HG03571 (cell line): ENCODE measurements at regions not wholly inside any gene's neighbourhood (a gene's known extent, or its start where the extent isn't known, plus 50 kb on each side); places are given as distances from the start of the nearest gene placed in this dataset.

ENCODE experiments used
- ATAC-seq: cut with Tn5 transposase; IDR thresholded peaks from one replicate; pipeline ENCODE4 v1.9.1; 2021; ENCODE audit not compliant: unreplicated experiment

- no peak for ATAC-seq
These were observed 524.3 kb downstream of the RASEF start for GRCh38 chr9:82538634-82539033.

DNA sequence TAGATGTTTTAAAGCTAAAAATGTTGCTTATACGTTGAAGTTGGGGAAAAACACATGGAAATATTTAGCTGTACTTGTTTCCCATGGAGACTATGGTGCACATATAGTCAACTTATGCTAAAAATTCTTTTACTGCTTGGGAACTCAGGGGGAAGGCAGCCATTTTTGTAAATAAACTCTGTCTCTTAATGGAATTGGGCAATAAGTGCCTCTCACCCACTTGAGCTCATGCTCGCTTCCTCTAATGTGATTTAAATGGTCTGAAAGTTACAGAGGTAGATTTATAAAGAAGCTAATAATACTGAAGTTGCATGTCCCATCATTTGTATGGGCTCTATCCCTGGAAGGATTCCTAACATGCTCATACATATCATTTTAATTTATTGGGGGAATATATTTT is 523.8 kb downstream of the RASEF start:
- ATAC-seq, result no peak

- no peak for ATAC-seq
These were observed 522.9 kb downstream of the RASEF start for GRCh38 chr9:82539856-82540579.

DNA sequence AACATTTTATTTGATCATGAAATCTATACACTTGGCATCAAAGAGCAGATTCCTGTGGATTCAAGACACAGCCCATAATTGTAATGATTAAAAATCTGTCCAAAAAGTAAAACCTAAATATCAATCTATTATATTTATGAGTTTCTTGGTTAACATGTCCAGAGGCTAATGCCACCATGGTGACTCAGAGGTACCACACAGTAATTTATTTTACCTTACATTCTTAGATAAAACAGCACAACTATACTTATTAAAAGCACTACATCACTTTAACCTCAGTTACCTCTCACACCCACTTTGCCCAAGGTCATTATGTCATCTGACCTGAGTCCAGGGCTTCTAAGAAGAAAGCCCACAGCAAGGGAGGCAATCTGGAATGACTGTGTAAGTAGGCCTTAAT is 519.2 kb downstream of the RASEF start:
- no peak for ATAC-seq

DNA sequence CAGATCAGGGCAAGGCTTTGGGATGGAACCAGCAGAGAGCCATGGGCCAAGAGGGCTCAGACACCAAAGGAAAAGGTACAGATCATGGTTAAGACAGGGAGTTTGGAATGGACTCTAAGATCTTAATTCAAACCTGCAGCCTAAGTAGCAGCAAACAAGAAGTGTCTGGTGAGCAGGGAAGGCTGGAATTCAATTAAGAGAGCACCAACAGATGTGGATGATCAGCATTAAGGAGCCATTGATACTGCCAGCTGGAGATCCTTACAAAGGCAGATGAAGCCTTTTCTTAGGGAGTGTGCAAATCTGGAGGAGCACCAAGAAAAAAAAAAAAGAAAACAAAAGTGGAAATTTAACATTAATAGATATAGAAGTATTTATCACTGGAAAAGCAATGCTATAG is 516.8 kb downstream of the RASEF start:
- ATAC-seq, result no peak

- no peak for ATAC-seq
These were observed 514.9 kb downstream of the RASEF start for GRCh38 chr9:82547995-82548394.

GRCh38 chr9:82549174-82549821 is 513.6 kb downstream of the RASEF start:
- ATAC-seq, result no peak

- ATAC-seq, result no peak
These were observed 510.2 kb downstream of the RASEF start for GRCh38 chr9:82552784-82553183.

DNA sequence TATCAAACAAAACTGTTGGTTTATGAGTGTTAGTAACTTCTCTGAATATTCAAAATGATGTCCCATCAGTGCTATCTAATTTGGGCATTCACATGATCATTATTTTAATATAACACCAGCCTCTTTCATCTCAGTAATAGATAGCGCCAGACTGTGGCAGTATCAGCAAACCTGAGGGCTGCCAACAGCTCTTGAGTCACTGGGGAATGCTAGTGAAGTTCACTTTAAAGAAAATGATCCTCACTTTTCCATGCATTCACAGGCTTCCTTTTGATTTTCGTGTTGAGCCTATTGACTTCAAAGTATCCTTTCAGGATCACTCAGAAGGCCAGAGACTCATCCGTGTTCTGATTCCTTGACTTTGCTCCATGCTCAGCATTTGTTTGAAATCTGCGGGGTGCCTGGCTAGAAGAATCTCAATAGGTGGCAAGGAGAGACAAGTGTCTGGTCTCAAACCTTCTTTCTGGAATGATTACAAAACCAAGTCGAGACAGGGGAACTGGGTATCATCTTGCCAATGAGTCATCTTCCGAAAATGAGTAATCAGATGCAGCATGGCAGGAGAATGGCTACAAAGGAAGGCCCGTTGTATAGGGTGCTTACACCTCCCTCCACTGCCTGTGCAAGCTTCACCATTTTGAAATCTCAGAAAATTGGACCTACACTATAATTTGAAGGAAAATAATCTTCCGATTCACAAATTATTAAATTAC is 509.1 kb downstream of the RASEF start:
- ATAC-seq, result no peak

DNA sequence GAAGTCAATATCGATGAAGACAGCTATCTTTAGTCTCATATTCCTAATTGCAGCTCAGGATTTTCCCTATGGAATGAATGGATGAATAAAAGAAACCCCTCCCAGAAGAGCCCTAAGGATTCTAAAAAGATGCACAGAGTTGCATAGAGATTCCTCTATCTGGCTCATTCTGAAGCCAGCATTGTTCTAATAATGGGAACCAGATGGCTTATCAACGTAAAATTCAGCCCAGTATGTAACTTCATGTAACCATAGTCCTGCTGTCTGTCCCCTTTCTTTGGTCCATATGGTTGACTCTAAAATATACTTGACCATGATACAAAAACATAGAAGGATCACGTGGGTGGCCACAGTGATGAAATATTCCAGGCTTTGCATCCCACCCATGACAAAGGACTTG is 508.6 kb downstream of the RASEF start:
- no peak for ATAC-seq

DNA sequence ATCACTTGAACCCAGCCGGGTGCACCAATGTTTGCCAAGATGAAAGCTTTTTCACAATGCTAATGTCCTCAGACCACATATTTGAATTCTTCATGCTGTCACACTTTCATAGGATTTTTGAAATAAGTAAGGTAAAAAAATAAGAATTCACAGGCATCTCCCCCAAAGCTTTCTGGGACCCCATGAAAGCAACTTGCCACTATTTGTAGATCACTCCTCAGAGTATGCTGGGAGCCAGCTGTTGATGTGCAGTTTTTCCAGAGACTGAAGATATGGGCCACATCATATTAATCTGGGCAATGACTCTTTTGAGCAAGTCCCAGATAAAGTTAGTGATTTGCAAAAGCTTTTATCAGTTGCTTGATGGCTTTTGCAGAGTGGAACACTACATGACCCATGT is 507.9 kb downstream of the RASEF start:
- ATAC-seq, result no peak

GRCh38 chr9:82555431-82556051 is 507.4 kb downstream of the RASEF start:
- no peak for ATAC-seq

DNA sequence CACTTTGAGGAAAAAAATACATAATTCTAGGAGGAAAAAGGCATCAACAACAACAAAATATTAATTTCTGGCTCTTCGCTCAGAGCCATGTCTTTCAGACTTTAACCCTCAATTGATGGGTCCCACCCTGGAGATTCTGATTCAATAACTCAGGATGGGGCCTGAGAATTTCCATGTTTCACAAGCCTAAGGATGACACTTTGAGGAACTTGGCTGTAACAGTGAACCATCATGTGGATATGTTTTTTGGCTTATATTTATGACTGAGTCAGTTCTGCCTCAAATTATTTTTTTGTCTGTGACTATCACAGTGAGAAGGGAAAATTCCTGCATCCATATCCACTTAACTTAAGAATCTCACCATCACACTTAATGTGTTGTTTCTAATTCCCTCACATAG is 504.6 kb downstream of the RASEF start:
- ATAC-seq, result no peak

DNA sequence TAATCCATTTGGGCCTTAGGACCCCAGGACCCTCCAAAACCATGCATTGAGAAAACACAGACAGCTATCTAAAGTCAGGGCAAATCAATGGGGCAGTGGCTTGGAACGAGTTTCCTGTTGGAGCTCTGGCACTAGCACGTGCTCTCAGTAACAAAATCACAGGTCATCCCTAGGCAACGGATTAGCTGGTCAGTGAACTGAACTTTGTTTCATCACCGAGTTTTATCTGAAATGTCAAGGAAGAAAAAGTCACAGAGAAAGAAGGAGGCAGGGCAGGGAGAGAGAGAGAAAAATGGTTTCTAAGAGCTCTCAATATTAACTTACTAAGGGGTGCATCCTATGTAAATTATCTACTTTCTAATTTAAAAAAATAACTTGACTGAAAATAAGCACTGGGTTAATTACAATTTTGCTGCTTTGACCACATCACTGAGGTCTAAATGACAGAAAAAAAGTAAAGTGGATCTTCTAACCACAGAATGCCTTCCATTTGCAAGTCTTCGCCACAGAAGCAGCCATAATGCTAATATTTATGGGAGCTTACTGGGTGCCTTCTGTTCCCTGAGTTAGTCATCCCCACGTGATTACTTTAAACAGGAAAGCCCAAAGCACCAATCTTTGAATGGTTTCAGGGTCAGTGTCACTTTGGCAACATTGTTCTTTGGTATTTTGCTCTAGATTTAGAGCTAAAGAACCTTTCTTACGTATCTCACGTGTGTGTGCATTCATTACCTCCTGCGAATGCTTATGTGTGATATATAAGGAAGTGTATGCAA is 503.9 kb downstream of the RASEF start:
- no peak for ATAC-seq

- ATAC-seq, result no peak
These were observed 502.9 kb downstream of the RASEF start for GRCh38 chr9:82560036-82560435.

DNA sequence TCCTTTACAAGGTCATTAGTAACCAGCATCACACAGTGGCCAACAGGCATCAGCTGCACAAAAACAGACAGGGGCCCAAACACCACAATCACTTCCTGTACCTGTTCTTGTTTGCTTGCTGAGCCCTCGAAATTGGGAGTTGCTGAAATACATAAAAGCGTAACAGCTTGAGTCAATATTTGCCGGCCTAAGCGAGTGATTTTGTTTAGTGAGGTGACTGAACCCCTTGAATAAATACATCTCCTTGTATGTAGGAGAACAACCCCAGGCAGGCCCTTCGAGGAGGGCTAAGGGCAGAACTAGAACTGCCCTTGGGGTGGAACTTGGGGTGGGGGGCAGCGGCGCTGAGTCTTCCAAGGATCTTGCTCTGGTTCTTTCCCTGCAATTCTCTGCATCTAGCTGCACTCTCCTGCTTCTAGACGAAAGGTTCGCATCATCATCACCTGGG is 502.5 kb downstream of the RASEF start:
- no peak for ATAC-seq

DNA sequence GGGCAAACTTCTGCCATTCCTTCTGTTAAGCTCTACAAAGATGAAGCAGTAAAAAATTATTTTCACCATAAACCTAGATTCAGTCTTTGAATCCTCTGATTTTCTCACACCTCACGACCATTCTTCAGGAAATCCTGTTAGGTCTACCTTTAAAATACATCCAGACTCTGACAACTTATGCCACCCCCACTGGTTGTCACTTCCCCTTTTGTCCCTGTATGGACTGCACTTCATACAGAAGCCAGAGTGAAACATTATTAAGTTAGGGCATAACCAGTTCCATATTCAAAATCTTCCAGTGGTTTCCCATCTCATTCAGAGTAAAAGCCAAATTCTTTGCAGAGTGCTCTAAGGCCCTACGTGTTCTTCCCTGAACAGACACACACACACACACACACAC is 499.8 kb downstream of the RASEF start:
- ATAC-seq, result no peak

- ATAC-seq, result no peak
These were observed 499.1 kb downstream of the RASEF start for GRCh38 chr9:82563841-82564240.

DNA sequence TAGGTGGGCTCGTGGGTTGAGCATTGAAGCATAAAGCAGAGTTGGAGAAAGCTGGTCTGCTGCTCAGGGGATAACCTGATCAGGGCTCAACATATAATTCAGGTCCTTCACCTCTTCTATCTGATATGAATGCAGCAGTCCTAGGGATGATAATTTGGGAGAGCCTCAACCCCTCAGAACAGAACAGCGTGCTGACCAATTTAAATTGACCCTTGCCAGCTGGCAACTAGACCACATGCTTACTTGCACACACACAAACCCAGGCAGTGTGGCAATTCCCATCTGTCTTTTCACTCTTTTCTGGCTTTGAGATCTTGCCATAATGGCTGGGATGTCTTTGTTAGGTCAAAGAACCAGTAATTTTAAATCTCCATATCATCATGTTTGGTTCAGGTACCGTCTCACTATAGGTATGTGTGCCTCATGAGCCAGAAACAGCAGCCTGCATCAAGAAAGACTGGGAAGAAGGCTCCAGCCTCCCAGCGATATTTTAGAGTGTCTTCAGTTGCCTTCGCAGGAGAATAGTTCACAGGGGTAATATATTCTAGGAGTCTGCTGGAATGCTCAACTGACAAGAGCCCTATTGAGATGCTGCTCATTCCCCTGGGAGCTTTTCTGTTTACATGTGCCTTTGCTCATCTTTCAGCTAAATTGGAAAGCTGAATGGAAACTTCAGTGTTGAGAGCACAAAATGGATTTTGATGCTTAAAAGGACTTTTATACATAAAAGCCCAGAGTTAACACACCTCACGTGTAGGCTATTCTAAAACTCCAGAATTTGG is 497.6 kb downstream of the RASEF start:
- no peak for ATAC-seq

DNA sequence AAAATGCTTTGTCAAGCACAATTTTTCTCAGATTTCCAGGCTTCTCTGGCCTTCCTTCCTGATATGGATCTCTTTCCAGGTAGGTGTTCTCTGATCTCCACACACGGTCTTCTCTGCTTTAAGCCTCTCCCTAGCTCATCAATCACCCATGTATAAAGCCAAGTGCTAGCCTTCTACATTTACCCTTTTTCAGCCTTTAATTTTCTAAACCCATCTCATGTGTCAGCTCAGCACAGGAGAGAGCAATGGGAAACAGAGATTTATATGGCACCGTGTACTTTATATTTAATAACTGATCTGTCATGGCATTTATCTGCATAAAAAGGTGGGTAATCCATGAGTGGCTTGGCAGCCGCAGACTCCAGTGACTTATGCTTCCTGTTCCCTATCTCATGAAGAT is 495.0 kb downstream of the RASEF start:
- no peak for ATAC-seq
